Cardiac muscle cell (in vitro differentiated cells and primary cell): ENCODE measurements at regions not wholly inside any gene's neighbourhood (a gene's known extent, or its start where the extent isn't known, plus 50 kb on each side); places are given as distances from the start of the nearest gene placed in this dataset.

Source experiments
- DNase-seq, 2 donors: peaks; one replicate each; pipeline versions ENCODE4 v3.0.0 to v3.0.0-alpha.2; 2010 to 2017; ENCODE audit warnings: low read depth in 1 of 2, low spot score in 1 of 2
- H3K27ac ChIP-seq: fragments of 200-600 bp; sonication (generic); 2 replicates; pipeline ENCODE4 v1.5.1; 2016
- H3K27me3 ChIP-seq: fragments of 200-600 bp; sonication (generic); 2 replicates; pipeline ENCODE4 v1.6.0; 2016; ENCODE audit warnings: control low read depth
- H3K36me3 ChIP-seq: fragments of 200-600 bp; sonication (generic); 2 replicates; pipeline ENCODE4 v1.5.1; 2016; ENCODE audit warnings: control low read depth
- H3K4me1 ChIP-seq: fragments of 200-600 bp; sonication (generic); 2 replicates; pipeline ENCODE4 v1.8.1; 2017; ENCODE audit warnings: low read depth, mild to moderate bottlenecking, mixed run types
- H3K4me3 ChIP-seq: fragments of 200-600 bp; sonication (generic); 2 replicates; pipeline ENCODE4 v1.5.1; 2016; ENCODE audit warnings: mild to moderate bottlenecking
- H3K9me3 ChIP-seq: fragments of 200-600 bp; sonication (generic); 2 replicates; pipeline ENCODE4 v1.5.1; 2017; ENCODE audit warnings: low read depth, mild to moderate bottlenecking, control low read depth
- CTCF ChIP-seq: IDR thresholded peaks from 2 replicates; pipeline ENCODE4 v1.5.1; 2012; ENCODE audit warnings: low read depth, mild to moderate bottlenecking, low read length

DNA sequence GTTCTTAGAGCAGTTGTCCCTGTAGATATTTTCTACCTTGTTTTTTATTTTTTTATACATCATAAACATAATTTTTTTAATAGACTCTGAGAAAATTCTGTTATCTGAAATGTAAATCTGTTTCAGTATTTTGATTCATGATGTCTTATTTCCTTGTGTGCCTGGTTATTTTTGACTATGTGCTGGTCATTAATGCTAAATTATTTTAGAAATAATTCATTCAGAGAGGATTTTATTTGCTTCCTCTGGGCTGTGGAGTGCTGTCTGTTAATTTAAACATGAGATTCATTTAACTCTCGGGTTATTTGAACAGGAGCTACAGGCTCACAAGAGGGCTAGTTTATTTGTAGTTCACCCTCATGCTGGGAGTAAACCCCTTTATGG lies 124.3 kb upstream of the PITX1 start:
- H3K9me3 ChIP-seq, result no peaks in the 10 kb centered on the region
- H3K27me3 ChIP-seq, result peaks cover 68% of the 10 kb centered on the region
- H3K27ac ChIP-seq, result no peak overlapping the region
- H3K4me1 ChIP-seq, result no peaks in the 10 kb centered on the region
- no peak overlapping the region for H3K4me3 ChIP-seq
- no peak for TF ChIP-seq CTCF
- no peaks in the 10 kb centered on the region for H3K36me3 ChIP-seq
- DNase-seq, result no peak

DNA sequence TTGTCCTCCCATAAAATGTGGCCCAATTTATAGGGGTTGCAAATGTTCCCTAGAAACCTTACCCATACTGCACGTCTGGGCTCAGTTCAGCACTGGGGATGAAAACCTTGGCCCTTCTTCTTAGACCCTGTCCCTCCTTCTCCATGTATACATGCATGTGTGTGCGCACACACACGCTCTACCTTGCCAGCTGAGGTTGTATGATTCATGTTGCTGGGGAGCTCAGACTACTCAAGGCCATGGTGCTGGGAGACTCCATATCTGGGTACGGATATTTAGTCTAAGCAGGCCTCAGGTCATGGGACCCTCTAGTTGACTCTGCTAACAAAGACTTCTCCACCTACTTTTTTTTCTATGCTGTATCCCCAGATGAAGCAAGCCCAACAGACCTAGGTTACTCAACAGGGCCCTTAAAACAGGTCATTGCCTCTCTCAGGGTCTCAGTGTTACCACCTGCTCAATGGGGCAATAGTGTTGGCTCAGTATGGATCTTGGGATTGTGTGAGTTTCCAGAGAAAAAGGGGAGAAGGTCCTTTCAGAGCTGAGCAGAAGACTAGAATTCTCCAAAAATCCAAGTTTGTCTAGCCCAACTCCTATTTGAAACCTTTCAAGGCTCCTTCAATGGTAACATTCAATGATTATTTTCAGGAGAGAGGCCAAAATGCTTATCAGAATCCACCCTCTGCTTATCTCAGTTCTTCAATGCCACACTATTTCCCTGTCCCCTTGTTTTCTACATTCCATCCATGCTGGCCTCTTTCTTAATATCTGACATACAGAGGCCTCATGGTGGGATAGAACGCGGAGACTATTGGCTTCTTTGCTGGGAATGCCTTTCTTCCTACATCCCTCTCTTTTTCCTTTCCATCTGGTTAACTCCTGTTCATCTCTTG lies 123.6 kb upstream of the PITX1 start:
- H3K36me3 ChIP-seq, result no peaks in the 10 kb centered on the region
- no peak for DNase-seq
- H3K9me3 ChIP-seq, result no peaks in the 10 kb centered on the region
- TF ChIP-seq CTCF, result no peak
- no peak overlapping the region for H3K27ac ChIP-seq
- H3K4me1 ChIP-seq, result no peaks in the 10 kb centered on the region
- no peak overlapping the region for H3K4me3 ChIP-seq
- peaks cover 68% of the 10 kb centered on the region for H3K27me3 ChIP-seq

DNA sequence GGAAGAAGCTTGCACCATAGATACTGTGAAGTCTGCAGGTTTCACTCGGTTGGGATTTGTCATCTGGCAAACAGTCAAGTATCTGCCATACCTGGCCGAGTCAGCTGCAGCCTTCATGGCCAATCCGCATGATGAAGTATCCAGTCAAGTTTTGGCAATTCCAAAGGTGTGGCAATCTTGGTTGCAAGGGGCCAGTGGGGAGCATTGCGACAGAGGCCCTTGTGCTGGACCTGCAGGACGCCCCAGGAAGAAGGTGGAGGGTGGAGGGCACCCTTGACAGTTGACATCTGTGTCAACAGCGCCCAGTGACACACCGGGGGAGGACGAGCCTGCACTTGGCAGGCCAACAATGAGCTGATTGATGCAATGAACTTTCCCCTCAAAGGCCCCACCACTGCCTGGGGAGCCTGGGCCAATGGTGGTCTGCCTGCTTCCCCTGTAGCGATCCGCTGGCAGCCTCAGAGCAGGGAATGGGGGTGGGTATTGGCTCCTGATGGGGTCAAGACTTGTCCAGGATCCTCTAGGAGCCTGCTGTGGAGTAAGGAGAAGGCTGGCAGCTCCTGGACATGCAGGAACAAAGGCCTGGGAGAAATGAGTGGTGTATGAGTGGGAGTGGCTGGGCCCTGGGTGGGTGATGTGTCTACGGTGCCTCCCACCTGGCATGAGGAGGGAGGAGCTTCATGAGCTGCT lies 122.8 kb upstream of the PITX1 start:
- H3K36me3 ChIP-seq, result no peaks in the 10 kb centered on the region
- no peaks in the 10 kb centered on the region for H3K4me1 ChIP-seq
- DNase-seq, result no peak
- TF ChIP-seq CTCF, result no peak
- H3K27me3 ChIP-seq, result peaks cover 64% of the 10 kb centered on the region
- no peak overlapping the region for H3K27ac ChIP-seq
- no peaks in the 10 kb centered on the region for H3K9me3 ChIP-seq
- H3K4me3 ChIP-seq, result no peak overlapping the region

DNA sequence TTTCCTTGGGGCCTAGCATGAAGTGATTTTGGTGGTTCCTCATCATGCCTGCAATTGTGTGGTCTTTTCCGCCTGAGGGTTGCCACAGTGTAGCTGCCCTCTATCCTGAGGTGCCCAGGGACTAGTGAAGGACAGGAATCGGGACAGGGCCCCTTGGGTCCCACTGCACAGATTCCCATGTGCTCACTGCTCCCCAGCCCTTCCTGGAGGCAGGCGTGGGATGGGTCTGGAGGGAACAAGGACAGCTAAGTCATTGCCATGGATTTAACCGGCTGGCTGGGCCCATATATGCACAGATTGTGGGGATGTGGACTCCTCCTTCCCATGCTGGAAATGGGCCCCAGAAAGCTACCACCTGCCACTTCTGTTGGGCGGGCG lies 122.3 kb upstream of the PITX1 start:
- peaks cover 59% of the 10 kb centered on the region for H3K27me3 ChIP-seq
- no peaks in the 10 kb centered on the region for H3K36me3 ChIP-seq
- no peak overlapping the region for H3K27ac ChIP-seq
- TF ChIP-seq CTCF, result no peak
- DNase-seq, result no peak
- H3K9me3 ChIP-seq, result no peaks in the 10 kb centered on the region
- H3K4me1 ChIP-seq, result no peaks in the 10 kb centered on the region
- no peak overlapping the region for H3K4me3 ChIP-seq

DNA sequence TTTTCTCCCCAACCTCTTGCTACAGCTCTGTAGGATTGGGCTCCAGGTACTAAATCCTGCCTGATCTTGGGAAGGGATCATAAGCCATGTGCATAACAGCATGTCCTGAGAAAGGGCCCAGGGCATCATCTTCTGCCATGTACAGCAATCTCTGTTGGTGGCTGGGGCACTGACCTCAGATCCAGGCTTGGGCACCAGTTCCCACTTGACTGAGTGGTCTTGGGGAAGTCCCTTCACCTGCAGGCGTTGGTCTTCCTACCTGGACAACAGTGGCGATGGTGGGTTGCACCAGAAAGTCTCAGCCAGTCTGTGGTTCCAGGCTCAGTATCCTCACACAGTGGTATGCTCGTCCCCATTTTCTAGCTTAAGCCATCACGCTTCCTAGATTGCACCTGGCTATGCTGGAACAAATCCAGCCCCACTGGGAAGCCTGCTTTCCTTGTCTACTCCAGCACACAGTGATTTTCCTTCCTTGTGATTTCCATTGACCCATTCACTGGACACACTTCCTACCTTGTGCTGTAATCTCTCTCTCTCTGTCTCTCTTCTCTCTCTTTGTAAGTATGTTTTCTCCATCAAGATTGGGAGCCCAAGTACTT lies 121.7 kb upstream of the PITX1 start:
- Histone ChIP-seq H3K9me3 (no peaks in the 10 kb centered on the region), H3K27me3 (peaks cover 53% of the 10 kb centered on the region), H3K4me1 (no peaks in the 10 kb centered on the region), H3K27ac (no peak overlapping the region), H3K36me3 (no peaks in the 10 kb centered on the region), H3K4me3 (no peak overlapping the region)
- no peak for DNase-seq
- TF ChIP-seq CTCF, result no peak
